Fibroblast of pulmonary artery (primary cell): ENCODE measurements at regions not wholly inside any gene's neighbourhood (a gene's known extent, or its start where the extent isn't known, plus 50 kb on each side); places are given as distances from the start of the nearest gene placed in this dataset.
A peak's percentile ranks its signal among the peaks of the same experiment; 100 is the strongest.

Experiments used
- DNase-seq: peaks from one replicate; pipeline ENCODE4 v3.0.0-alpha.2; 2010; ENCODE audit warnings: low read depth
- H3K4me3 ChIP-seq: replicated peaks from 2 replicates; pipeline ENCODE4 v1.5.1; 2011; ENCODE audit warnings: low read depth, mild to moderate bottlenecking, control low read depth, low read length, moderate library complexity
- TF ChIP-seq, protein P1 (sequence below): IDR thresholded peaks from 2 replicates; pipeline ENCODE4 v1.5.1; 2011; ENCODE audit warnings: mild to moderate bottlenecking, control low read depth, low read length, inconsistent platforms; ENCODE audit errors: missing control alignments

DNA sequence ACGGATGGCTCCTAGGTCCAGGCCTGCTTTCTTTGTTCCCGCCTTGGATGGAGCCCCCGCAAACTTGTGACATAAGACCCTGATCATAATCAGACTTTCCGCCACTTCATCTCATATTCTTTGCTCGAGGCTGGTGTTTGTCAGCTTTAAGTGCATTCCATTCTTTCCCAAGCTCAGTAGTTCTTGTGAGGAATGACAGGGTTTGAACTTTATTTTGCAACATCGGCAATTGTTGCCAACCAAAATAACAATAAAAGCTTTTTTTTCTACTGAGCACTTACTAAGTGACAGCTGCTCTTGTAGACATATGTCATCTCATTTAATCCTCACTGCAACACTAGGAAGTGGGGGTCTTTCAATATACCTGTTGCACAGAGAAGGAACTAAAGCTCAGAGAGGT is 178.8 kb upstream of the ST6GAL2 start:
- TF ChIP-seq, protein P1, sequence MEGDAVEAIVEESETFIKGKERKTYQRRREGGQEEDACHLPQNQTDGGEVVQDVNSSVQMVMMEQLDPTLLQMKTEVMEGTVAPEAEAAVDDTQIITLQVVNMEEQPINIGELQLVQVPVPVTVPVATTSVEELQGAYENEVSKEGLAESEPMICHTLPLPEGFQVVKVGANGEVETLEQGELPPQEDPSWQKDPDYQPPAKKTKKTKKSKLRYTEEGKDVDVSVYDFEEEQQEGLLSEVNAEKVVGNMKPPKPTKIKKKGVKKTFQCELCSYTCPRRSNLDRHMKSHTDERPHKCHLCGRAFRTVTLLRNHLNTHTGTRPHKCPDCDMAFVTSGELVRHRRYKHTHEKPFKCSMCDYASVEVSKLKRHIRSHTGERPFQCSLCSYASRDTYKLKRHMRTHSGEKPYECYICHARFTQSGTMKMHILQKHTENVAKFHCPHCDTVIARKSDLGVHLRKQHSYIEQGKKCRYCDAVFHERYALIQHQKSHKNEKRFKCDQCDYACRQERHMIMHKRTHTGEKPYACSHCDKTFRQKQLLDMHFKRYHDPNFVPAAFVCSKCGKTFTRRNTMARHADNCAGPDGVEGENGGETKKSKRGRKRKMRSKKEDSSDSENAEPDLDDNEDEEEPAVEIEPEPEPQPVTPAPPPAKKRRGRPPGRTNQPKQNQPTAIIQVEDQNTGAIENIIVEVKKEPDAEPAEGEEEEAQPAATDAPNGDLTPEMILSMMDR: no peak
- H3K4me3 ChIP-seq: no peak overlapping the region
- DNase-seq: peak; percentile 8

DNA sequence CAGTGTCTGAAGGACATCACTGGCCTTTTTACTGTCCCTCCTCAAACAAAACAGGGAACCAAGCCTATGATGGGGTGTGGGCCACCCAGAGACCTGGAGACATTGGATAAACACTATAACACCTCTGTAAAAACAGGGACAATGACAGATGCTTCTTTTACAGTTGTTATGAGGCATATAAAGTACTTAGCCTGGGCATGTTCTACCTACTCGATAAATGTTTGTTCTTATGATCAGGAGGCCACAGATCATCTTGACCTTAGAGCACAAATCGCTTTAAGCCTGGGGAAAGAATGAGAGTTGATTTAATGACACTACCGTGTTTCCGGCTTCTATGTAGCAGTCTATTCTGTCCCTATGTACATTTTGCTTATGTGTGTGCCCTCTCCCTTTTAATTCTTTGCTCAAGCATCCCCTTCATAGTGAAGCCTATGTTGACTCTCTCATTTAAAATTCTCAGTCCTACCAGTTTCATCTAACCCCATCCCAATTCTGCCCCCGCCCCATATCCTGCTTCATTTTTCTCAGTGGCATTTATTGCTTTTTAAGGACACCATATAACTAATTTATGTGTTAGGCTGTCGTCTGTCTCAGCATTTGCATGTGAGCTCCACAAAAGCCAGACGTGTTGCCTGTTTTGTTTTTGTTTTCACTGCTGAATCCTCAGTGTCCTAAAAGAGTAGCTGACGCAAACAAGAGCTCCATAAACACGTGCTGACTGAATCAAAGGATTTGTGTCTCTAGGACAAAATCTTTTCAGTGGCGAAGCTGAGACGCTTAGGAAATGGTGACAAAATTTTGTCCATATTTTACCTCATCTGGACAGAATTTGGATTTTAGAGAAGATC is 182.3 kb upstream of the ST6GAL2 start:
- TF ChIP-seq, protein P1: no peak
- no peak for DNase-seq
- H3K4me3 ChIP-seq: no peak overlapping the region

DNA sequence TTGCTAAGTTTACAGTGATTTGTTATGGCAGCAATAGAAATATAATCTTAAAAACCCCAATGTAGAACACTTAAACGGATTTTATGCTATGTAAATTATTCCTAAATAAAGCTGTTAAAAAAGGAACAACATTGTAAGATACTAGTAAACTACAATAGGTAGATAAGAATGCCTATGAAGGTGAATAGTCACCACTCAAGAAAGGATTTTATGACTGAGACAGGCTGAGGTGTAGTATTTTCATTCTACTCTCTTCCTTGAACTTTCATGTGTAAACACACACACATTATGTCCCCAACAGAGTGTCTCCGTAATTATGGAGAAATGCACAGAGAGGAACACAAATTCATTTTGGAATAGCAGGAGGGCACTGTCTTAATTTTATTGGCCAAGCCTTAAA is 183.9 kb upstream of the ST6GAL2 start:
- no peak overlapping the region for H3K4me3 ChIP-seq
- no peak for DNase-seq

DNA sequence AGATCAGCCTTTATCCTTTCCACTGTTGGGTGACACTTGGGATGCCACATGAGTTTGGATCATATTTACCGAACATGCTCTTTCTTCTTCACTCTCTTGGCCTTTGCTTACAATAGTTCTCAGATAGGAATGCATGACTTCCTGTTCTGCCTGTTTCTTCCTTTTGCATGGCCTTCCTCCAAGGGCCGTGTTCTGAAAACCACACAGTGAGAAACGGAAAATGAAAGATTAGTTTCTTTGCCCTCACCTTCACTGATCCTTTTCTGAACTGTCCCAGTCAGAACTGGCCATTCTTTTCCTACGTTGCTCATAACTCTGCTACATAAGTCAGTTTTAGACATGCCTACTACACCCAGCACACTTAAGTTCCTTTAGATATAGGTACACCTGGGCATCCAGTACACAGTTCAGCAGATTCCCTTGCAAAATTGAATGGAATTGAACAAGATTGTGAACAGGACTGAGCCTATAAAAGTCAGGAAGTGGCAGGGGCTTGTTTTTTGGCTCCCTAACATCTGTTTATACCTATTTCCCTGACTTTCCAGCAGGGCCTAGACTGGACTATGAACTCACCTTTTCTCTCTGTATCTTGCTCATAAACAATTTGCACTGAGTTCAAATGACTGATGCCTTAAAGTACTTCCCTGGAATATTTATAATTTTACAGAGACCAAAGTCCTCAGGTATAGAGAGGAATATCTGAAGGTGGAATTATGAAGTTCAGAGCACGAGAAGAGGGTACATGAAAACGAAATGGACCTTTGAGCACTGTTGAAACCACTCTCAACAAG is 186.4 kb upstream of the ST6GAL2 start:
- TF ChIP-seq, protein P1: no peak
- no peak overlapping the region for H3K4me3 ChIP-seq
- DNase-seq: peak; percentile 32

More for the DNA sequence above, 183.9 kb upstream of the ST6GAL2 start:
- TF ChIP-seq, protein P1: no peak

DNA sequence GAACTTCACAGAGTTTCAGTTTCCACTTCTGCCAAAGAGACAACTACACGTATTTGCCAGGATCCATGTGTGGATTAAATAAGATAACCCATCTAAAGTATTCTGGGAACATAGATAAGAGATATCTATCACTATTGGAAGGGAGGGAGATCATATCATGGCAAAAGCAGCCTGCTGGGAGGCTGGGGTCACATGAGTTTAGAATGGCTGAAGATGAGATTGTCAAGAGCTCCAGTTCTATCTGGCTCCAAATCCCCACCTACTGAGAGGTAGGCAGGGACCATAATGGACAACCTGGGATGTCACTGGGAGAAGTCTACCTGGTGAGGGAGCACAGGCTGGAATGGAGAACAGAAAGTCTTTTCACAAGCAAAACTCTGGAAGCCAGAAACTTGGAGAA is 192.6 kb upstream of the ST6GAL2 start:
- H3K4me3 ChIP-seq: no peak overlapping the region
- TF ChIP-seq, protein P1: no peak
- DNase-seq: no peak

DNA sequence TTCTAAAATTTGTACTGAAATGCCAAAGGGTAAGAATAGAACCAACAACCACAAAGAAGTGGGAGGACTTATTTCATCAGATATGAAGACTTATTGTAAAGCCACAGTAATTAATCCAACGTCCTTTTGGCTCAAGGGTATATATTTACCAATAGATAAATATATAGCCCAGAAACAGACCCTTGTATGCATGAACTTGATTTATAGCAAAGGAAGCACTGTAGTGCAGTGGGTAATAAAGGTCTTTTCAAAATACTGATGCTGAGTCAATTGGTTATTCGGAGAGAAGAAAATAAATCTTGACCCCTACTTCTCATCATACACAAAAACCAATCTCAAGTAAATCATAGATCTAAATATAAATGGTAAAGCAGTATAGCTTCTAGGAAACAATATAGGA is 200.5 kb upstream of the ST6GAL2 start:
- TF ChIP-seq, protein P1: no peak

More for the DNA sequence above, 200.5 kb upstream of the ST6GAL2 start:
- no peak overlapping the region for H3K4me3 ChIP-seq
- no peak for DNase-seq
